A673 (cell line): ENCODE measurements at regions not wholly inside any gene's neighbourhood (a gene's known extent, or its start where the extent isn't known, plus 50 kb on each side); places are given as distances from the start of the nearest gene placed in this dataset.

Experiments used
- BruUV-seq: library from RNA; stranded (reverse); fragments of 400-500 nt; replicated peaks from 2 replicates; lab custom pipeline; 2021; lab: Mats Ljungman, UMichigan
- CTCF ChIA-PET: fragments of 300-600 bp; sonication (Branson Sonifier 250); formaldehyde crosslinking; loops from one replicate; lab custom pipeline; 2022; ENCODE audit warnings: antibody characterized with exemption; lab: Charles Lee
- POLR2A ChIA-PET: fragments of 300-600 bp; sonication (Branson Sonifier 250); formaldehyde crosslinking; loops from one replicate; lab custom pipeline; 2022; ENCODE audit warnings: antibody characterized with exemption; ENCODE audit not compliant: low non-redundant PET; lab: Charles Lee
- DNase-seq: peaks from one replicate; pipeline ENCODE4 v3.0.0-alpha.2; 2015; ENCODE audit warnings: low spot score
- H3K27ac ChIP-seq: fragments of 200-600 bp; sonication (generic); 2 replicates; pipeline ENCODE4 v1.5.1; 2016; ENCODE audit warnings: mixed run types, low read depth, mild to moderate bottlenecking, mixed read lengths, antibody characterized with exemption, low read length; ENCODE audit not compliant: poor library complexity, severe bottlenecking
- H3K27me3 ChIP-seq: fragments of 200-600 bp; sonication (generic); replicated peaks from 2 replicates; pipeline ENCODE4 v1.6.1; 2017; ENCODE audit warnings: mixed run types, low read depth, mild to moderate bottlenecking, mixed read lengths, antibody characterized with exemption, low read length; ENCODE audit not compliant: insufficient read depth, poor library complexity
- H3K36me3 ChIP-seq: fragments of 200-600 bp; sonication (generic); 2 replicates; pipeline ENCODE4 v1.6.1; 2016; ENCODE audit warnings: mixed run types, mild to moderate bottlenecking, mixed read lengths, antibody characterized with exemption, low read length; ENCODE audit not compliant: insufficient read depth, poor library complexity, severe bottlenecking
- H3K4me1 ChIP-seq: fragments of 200-600 bp; sonication (generic); 2 replicates; pipeline ENCODE4 v1.6.1; 2017; ENCODE audit warnings: mixed run types, mild to moderate bottlenecking, mixed read lengths, antibody characterized with exemption, low read length; ENCODE audit not compliant: insufficient read depth, poor library complexity, severe bottlenecking
- H3K4me3 ChIP-seq: fragments of 200-600 bp; sonication (generic); 2 replicates; pipeline ENCODE4 v1.5.1; 2016; ENCODE audit warnings: low read depth, mixed run types, mild to moderate bottlenecking, mixed read lengths, low read length; ENCODE audit not compliant: poor library complexity, severe bottlenecking
- H3K9me3 ChIP-seq: fragments of 200-600 bp; sonication (generic); 2 replicates; pipeline ENCODE4 v1.6.1; 2016; ENCODE audit warnings: mixed run types, low read depth, mild to moderate bottlenecking, mixed read lengths, antibody characterized with exemption, low read length; ENCODE audit not compliant: poor library complexity, severe bottlenecking
- CTCF ChIP-seq: fragments of 300-800, 200-600 bp; sonication (generic); conservative IDR thresholded peaks from 2 replicates; pipeline ENCODE4 v1.5.1; 2017; ENCODE audit warnings: low read depth, mild to moderate bottlenecking, antibody characterized with exemption, low read length, moderate library complexity, mixed read lengths
- EZH2 ChIP-seq: fragments of 200-600 bp; sonication (generic); IDR thresholded peaks from 2 replicates; pipeline ENCODE4 v1.6.1; 2017; ENCODE audit warnings: borderline replicate concordance, low read depth, mild to moderate bottlenecking, mixed read lengths, antibody characterized with exemption, low read length; ENCODE audit not compliant: poor library complexity, severe bottlenecking
- intact Hi-C: fragments of 100-400 bp; cut with micrococcal nuclease; formaldehyde crosslinking; loops from one replicate; pipeline ENCODE4 v1.10.0; 2022; ENCODE audit not compliant: unreplicated experiment

- H3K36me3 ChIP-seq, result no peaks in the 10 kb centered on the region
- no peaks in the 10 kb centered on the region for H3K4me1 ChIP-seq
- no peak for DNase-seq
- no peak overlapping the region for H3K27ac ChIP-seq
- TF ChIP-seq EZH2 (no peak), CTCF (no peak)
- H3K9me3 ChIP-seq, result no peaks in the 10 kb centered on the region
- peaks cover 11% of the 10 kb centered on the region for H3K27me3 ChIP-seq
- BruUV-seq, result no TSS peak
- intact Hi-C loops, result no loop called here
- ChIA-PET POLR2A (no interaction called here), CTCF (no interaction called here)
- no peak overlapping the region for H3K4me3 ChIP-seq
Observed at GRCh38 chr16:56090076-56090475, 101.2 kb upstream of the GNAO1 start.

- H3K4me1 ChIP-seq, result no peaks in the 10 kb centered on the region
- intact Hi-C loops, result no loop called here
- peaks cover 13% of the 10 kb centered on the region for H3K27me3 ChIP-seq
- no peak for DNase-seq
- no peaks in the 10 kb centered on the region for H3K36me3 ChIP-seq
- H3K4me3 ChIP-seq, result no peak overlapping the region
- H3K27ac ChIP-seq, result no peak overlapping the region
- POLR2A ChIA-PET, result no interaction called here
- CTCF ChIA-PET, result no interaction called here
- no peaks in the 10 kb centered on the region for H3K9me3 ChIP-seq
- no TSS peak for BruUV-seq
- no peak for TF ChIP-seq CTCF
Observed at GRCh38 chr16:56087626-56088025, 103.7 kb upstream of the GNAO1 start.

- no peak overlapping the region for H3K27ac ChIP-seq
- H3K27me3 ChIP-seq, result peaks cover 4% of the 10 kb centered on the region
- CTCF ChIA-PET, result no interaction called here
- H3K4me3 ChIP-seq, result no peak overlapping the region
- no TSS peak for BruUV-seq
- no peaks in the 10 kb centered on the region for H3K4me1 ChIP-seq
- no peak for DNase-seq
- H3K9me3 ChIP-seq, result no peaks in the 10 kb centered on the region
- no peak for TF ChIP-seq EZH2
- TF ChIP-seq CTCF, result no peak
- H3K36me3 ChIP-seq, result no peaks in the 10 kb centered on the region
- intact Hi-C loops, result no loop called here
- POLR2A ChIA-PET, result no interaction called here
Observed at GRCh38 chr16:56081371-56081770, 109.9 kb upstream of the GNAO1 start.
